Activated B cell treated with CpG ODN at 0.5 μM for 24 hours (primary cell): ENCODE measurements at regions not wholly inside any gene's neighbourhood (a gene's known extent, or its start where the extent isn't known, plus 50 kb on each side); places are given as distances from the start of the nearest gene placed in this dataset.

Source experiments
- ATAC-seq: fragments of 200-7000 bp; cut with Tn5 transposase; one replicate; pipeline ENCODE4 v1.10.0; 2021; ENCODE audit warnings: low read depth, mild to moderate bottlenecking, moderate library complexity
- CTCF ChIA-PET: fragments of 350-600 bp; sonication (Branson Sonifier 250); formaldehyde crosslinking; loops from one replicate; lab custom pipeline; 2021; ENCODE audit warnings: antibody characterized with exemption; lab: Charles Lee
- POLR2A ChIA-PET: fragments of 350-600 bp; sonication (Branson Sonifier 250); formaldehyde crosslinking; loops from one replicate; lab custom pipeline; 2021; ENCODE audit warnings: antibody characterized with exemption; lab: Charles Lee
- DNase-seq: peaks from one replicate; pipeline ENCODE4 v3.0.0; 2022
- H3K27ac Mint-ChIP-seq: one replicate; pipeline ENCODE4 v1.8.0; 2020; ENCODE audit warnings: mixed read lengths
- H3K27me3 Mint-ChIP-seq: one replicate; pipeline ENCODE4 v1.8.0; 2021; ENCODE audit warnings: mixed read lengths
- H3K36me3 Mint-ChIP-seq: one replicate; pipeline ENCODE4 v1.8.0; 2021; ENCODE audit warnings: low read depth, mixed read lengths
- H3K4me1 Mint-ChIP-seq: one replicate; pipeline ENCODE4 v1.8.0; 2021; ENCODE audit warnings: mixed read lengths
- H3K4me3 Mint-ChIP-seq: one replicate; pipeline ENCODE4 v1.8.0; 2020; ENCODE audit warnings: mild to moderate bottlenecking, mixed read lengths
- H3K9me3 Mint-ChIP-seq: one replicate; pipeline ENCODE4 v1.8.0; 2020; ENCODE audit warnings: mixed read lengths
- CTCF ChIP-seq: fragments of 200-600 bp; IDR thresholded peaks from one replicate; pipeline ENCODE4 v1.8.0; 2022; ENCODE audit warnings: antibody characterized with exemption, mild to moderate bottlenecking
- intact Hi-C: fragments of 100-400 bp; cut with micrococcal nuclease; formaldehyde crosslinking; loops from one replicate; pipeline ENCODE4 v1.15.1; 2024

GRCh38 chr1:4164965-4165364 lies 264.9 kb upstream of the C1orf174 start:
- ATAC-seq, result no peak

GRCh38 chr1:4165686-4166300 lies 265.7 kb upstream of the C1orf174 start:
- H3K36me3 Mint-ChIP-seq, result no peaks in the 10 kb centered on the region
- intact Hi-C loops, result no loop called here
- no peak for ATAC-seq
- no peaks in the 10 kb centered on the region for H3K9me3 Mint-ChIP-seq
- ChIA-PET CTCF (no interaction called here), POLR2A (no interaction called here)
- peaks cover 23% of the 10 kb centered on the region for H3K27me3 Mint-ChIP-seq
- H3K4me1 Mint-ChIP-seq, result no peaks in the 10 kb centered on the region
- TF ChIP-seq CTCF, result no peak
- no peak overlapping the region for H3K27ac Mint-ChIP-seq
- DNase-seq, result no peak
- no peak overlapping the region for H3K4me3 Mint-ChIP-seq

More at GRCh38 chr1:4164965-4165364, 264.9 kb upstream of the C1orf174 start:
- H3K36me3 Mint-ChIP-seq, result no peaks in the 10 kb centered on the region
- H3K27ac Mint-ChIP-seq, result no peak overlapping the region
- no peaks in the 10 kb centered on the region for H3K4me1 Mint-ChIP-seq
- POLR2A ChIA-PET, result no interaction called here
- CTCF ChIA-PET, result no interaction called here
- no peak for TF ChIP-seq CTCF
- no peaks in the 10 kb centered on the region for H3K9me3 Mint-ChIP-seq
- intact Hi-C loops, result no loop called here
- DNase-seq, result no peak
- H3K27me3 Mint-ChIP-seq, result peaks cover 20% of the 10 kb centered on the region
- no peak overlapping the region for H3K4me3 Mint-ChIP-seq

GRCh38 chr1:4166713-4167112 lies 266.6 kb upstream of the C1orf174 start:
- H3K27ac Mint-ChIP-seq, result no peak overlapping the region
- CTCF ChIA-PET, result no interaction called here
- ATAC-seq, result no peak

GRCh38 chr1:4169991-4170390 lies 269.9 kb upstream of the C1orf174 start:
- peaks cover 14% of the 10 kb centered on the region for H3K27me3 Mint-ChIP-seq
- H3K4me3 Mint-ChIP-seq, result no peak overlapping the region
- H3K27ac Mint-ChIP-seq, result no peak overlapping the region
- H3K9me3 Mint-ChIP-seq, result no peaks in the 10 kb centered on the region
- no peak for DNase-seq
- intact Hi-C loops, result no loop called here
- ChIA-PET POLR2A (no interaction called here), CTCF (no interaction called here)
- no peak for TF ChIP-seq CTCF
- H3K36me3 Mint-ChIP-seq, result no peaks in the 10 kb centered on the region
- no peak for ATAC-seq
- no peaks in the 10 kb centered on the region for H3K4me1 Mint-ChIP-seq

More at GRCh38 chr1:4166713-4167112, 266.6 kb upstream of the C1orf174 start:
- POLR2A ChIA-PET, result no interaction called here
- DNase-seq, result no peak
- TF ChIP-seq CTCF, result no peak
- Mint-ChIP-seq H3K9me3 (no peaks in the 10 kb centered on the region), H3K4me3 (no peak overlapping the region), H3K36me3 (no peaks in the 10 kb centered on the region), H3K27me3 (peaks cover 23% of the 10 kb centered on the region), H3K4me1 (no peaks in the 10 kb centered on the region)
- intact Hi-C loops, result no loop called here

- H3K4me3 Mint-ChIP-seq, result no peak overlapping the region
- H3K36me3 Mint-ChIP-seq, result no peaks in the 10 kb centered on the region
- DNase-seq, result no peak
- no peaks in the 10 kb centered on the region for H3K4me1 Mint-ChIP-seq
- H3K27me3 Mint-ChIP-seq, result peaks cover 11% of the 10 kb centered on the region
- ATAC-seq, result no peak
- no peak overlapping the region for H3K27ac Mint-ChIP-seq
- ChIA-PET CTCF (no interaction called here), POLR2A (no interaction called here)
- intact Hi-C loops, result no loop called here
- no peak for TF ChIP-seq CTCF
- no peaks in the 10 kb centered on the region for H3K9me3 Mint-ChIP-seq
These were observed 270.7 kb upstream of the C1orf174 start for GRCh38 chr1:4170548-4171340.
